HepG2 (cell line): ENCODE measurements at regions not wholly inside any gene's neighbourhood (a gene's known extent, or its start where the extent isn't known, plus 50 kb on each side); places are given as distances from the start of the nearest gene placed in this dataset.

Source experiments
- ATAC-seq: fragments of 200-7000 bp; cut with Tn5 transposase; 3 replicates; pipeline ENCODE4 v1.9.1; 2020; ENCODE audit warnings: mild to moderate bottlenecking, moderate library complexity
- BruUV-seq: library from RNA; stranded (reverse); fragments of 400-500 nt; replicated peaks from 2 replicates; lab custom pipeline; 2021; lab: Mats Ljungman, UMichigan
- CTCF ChIA-PET: fragments of 300-600 bp; formaldehyde crosslinking; extraction: SDS; loops from one replicate; lab custom pipeline; 2021; ENCODE audit warnings: low total read pairs, inconsistent platforms, low intra/inter-chr PET ratio; lab: Yijun Ruan, JAX
- POLR2A ChIA-PET: fragments of 350-600 bp; sonication (Branson Sonifier 250); formaldehyde crosslinking; loops from one replicate; lab custom pipeline; 2020; ENCODE audit warnings: antibody characterized with exemption, inconsistent platforms; lab: Yijun Ruan, JAX
- DNase-seq: peaks from one replicate; pipeline ENCODE4 v3.0.0-alpha.2; 2015; ENCODE audit warnings: low spot score
- FAIRE-seq: peaks from 3 replicates; lab custom pipeline; 2011; peaks lifted over from hg19 to GRCh38; lab: Jason Lieb, UNC
- H2AFZ ChIP-seq: one replicate; pipeline ENCODE4 v1.6.1; 2011; ENCODE audit warnings: low read length, inconsistent platforms
- H3K27ac ChIP-seq: fragments of 300-600 bp; 3 replicates; pipeline ENCODE4 v1.8.0; 2011; ENCODE audit warnings: mixed run types, mild to moderate bottlenecking, mixed read lengths, low read length, inconsistent platforms; ENCODE audit not compliant: insufficient read depth; ENCODE audit errors: extremely low read length
- H3K27me3 ChIP-seq, 2 experiments: fragments of 200-600 bp in 1 of 2; 2 replicates in 1 of 2; 3 replicates in 1 of 2; pipeline versions ENCODE4 v1.6.0 to v1.8.0; 2011; ENCODE audit warnings: low read length in 2 of 2, mild to moderate bottlenecking in 2 of 2, moderate library complexity in 2 of 2, inconsistent platforms in 1 of 2; ENCODE audit not compliant: insufficient read depth in 2 of 2, control insufficient read depth in 1 of 2
- H3K36me3 ChIP-seq, 2 experiments: fragments of 200-600 bp in 1 of 2; replicated peaks in 1 of 2; 2 replicates in 1 of 2; 3 replicates in 1 of 2; pipeline versions ENCODE4 v1.5.1 to v1.8.0; 2011; ENCODE audit warnings: low read length in 2 of 2, inconsistent platforms in 1 of 2; ENCODE audit not compliant: insufficient read depth in 2 of 2, control insufficient read depth in 1 of 2
- H3K4me1 ChIP-seq: 2 replicates; pipeline ENCODE4 v1.5.1; 2012; ENCODE audit warnings: low read length, inconsistent platforms; ENCODE audit not compliant: insufficient read depth
- H3K4me2 ChIP-seq: 2 replicates; pipeline ENCODE4 v1.6.0; 2011; ENCODE audit warnings: low read depth, low read length, inconsistent platforms
- H3K4me3 ChIP-seq, 3 experiments: fragments of 200-600 bp in 1 of 3; sonication (generic), shearing (Covaris generic) in 1 of 3; replicated peaks in 1 of 3; 2 replicates each; pipeline ENCODE4 v1.5.1; 2011 to 2016; ENCODE audit warnings: low read length in 3 of 3, inconsistent platforms in 2 of 3, low read depth in 2 of 3, mild to moderate bottlenecking in 2 of 3, control low read depth in 1 of 3, mixed read lengths in 1 of 3; ENCODE audit not compliant: insufficient read depth in 1 of 3
- H3K79me2 ChIP-seq: one replicate; pipeline ENCODE4 v1.6.1; 2011; ENCODE audit warnings: low read length, inconsistent platforms; ENCODE audit not compliant: insufficient read depth
- H3K9ac ChIP-seq: 2 replicates; pipeline ENCODE4 v1.6.0; 2011; ENCODE audit warnings: mild to moderate bottlenecking, low read depth, low read length, inconsistent platforms; ENCODE audit not compliant: insufficient read depth
- H3K9me3 ChIP-seq: 2 replicates; pipeline ENCODE4 v1.5.1; 2012; ENCODE audit warnings: mild to moderate bottlenecking, low read length
- H4K20me1 ChIP-seq: 2 replicates; pipeline ENCODE4 v1.6.0; 2011; ENCODE audit warnings: inconsistent platforms, mild to moderate bottlenecking, low read length, moderate library complexity; ENCODE audit not compliant: insufficient read depth
- ETV5 ChIP-seq: IDR thresholded peaks from 2 replicates; pipeline ENCODE4 v1.6.1; 2018; ENCODE audit warnings: missing biosample characterization, missing genetic modification reagents, inconsistent platforms, borderline replicate concordance
- FOXA3 ChIP-seq: IDR thresholded peaks from 2 replicates; pipeline ENCODE4 v1.6.1; 2016; ENCODE audit warnings: missing genetic modification reagents, missing compliant biosample characterization
- MNT ChIP-seq: fragments of 450-650 bp; IDR thresholded peaks from 2 replicates; pipeline ENCODE4 v1.6.1; 2016
- NCOR1 ChIP-seq: fragments of 200-600 bp; sonication (generic); IDR thresholded peaks from 2 replicates; pipeline ENCODE4 v1.7.0; 2017; ENCODE audit warnings: antibody characterized with exemption, low read length, borderline replicate concordance
- ZBTB39 ChIP-seq: sonication (generic); formaldehyde crosslinking; IDR thresholded peaks from 2 replicates; pipeline ENCODE4 v1.5.0; 2020; ENCODE audit warnings: missing genetic modification reagents
- ZNF264 ChIP-seq: sonication (generic); formaldehyde crosslinking; IDR thresholded peaks from 2 replicates; pipeline ENCODE4 v1.4.0; 2020; ENCODE audit warnings: missing genetic modification reagents
- WGBS: methylation state at CpG from one replicate; pipeline ENCODE4 v1.1.6; 2017; ENCODE audit warnings: low lambda C conversion rate; 5-methylcytosine and 5-hydroxymethylcytosine counted together
- in situ Hi-C: cut with HindIII; loops from 2 replicates; pipeline ENCODE4 v1.10.0; 2017; ENCODE audit warnings: low pct_unique_long_range_greater_than_20kb; ENCODE audit not compliant: extremely low pct_ligation_motif_present
- intact Hi-C: fragments of 100-400 bp; cut with micrococcal nuclease; formaldehyde crosslinking; loops from one replicate; pipeline ENCODE4 v1.10.0; 2022; ENCODE audit not compliant: unreplicated experiment

- no TSS peak for BruUV-seq
- Histone ChIP-seq H3K4me1 (peaks cover 36% of the 10 kb centered on the region), H2AFZ (no peak overlapping the region), H3K36me3 (no peaks in the 10 kb centered on the region), H3K4me3 (no peak overlapping the region), H3K4me2 (no peak overlapping the region), H4K20me1 (no peaks in the 10 kb centered on the region), H3K27ac (no peak overlapping the region), H3K79me2 (no peaks in the 10 kb centered on the region), H3K9ac (no peak overlapping the region), H3K9me3 (no peaks in the 10 kb centered on the region), H3K27me3 (no peaks in the 10 kb centered on the region)
- no peak for ATAC-seq
- POLR2A ChIA-PET: no interaction called here
- no peak for DNase-seq
- no peak for FAIRE-seq
- in situ Hi-C loops (no loop called here), intact Hi-C loops (no loop called here)
- WGBS: 94% methylated on average over 10 of the region's 10 CpGs
- no peak for TF ChIP-seq ZNF264 (CRISPR knock-in tag)
- TF ChIP-seq NCOR1: no peak
- TF ChIP-seq FOXA3 (CRISPR knock-in tag): no peak
- TF ChIP-seq ETV5 (CRISPR knock-in tag): no peak
- TF ChIP-seq ZBTB39 (CRISPR knock-in tag): no peak
- no peak for TF ChIP-seq MNT
- CTCF ChIA-PET: no interaction called here
Measured at GRCh38 chr6:998551-998950, 305.6 kb upstream of the EXOC2 start.
